HUDEP-2 (cell line): ENCODE measurements at regions not wholly inside any gene's neighbourhood (a gene's known extent, or its start where the extent isn't known, plus 50 kb on each side); places are given as distances from the start of the nearest gene placed in this dataset.
"Not testable (repeated sequence)": the region's sequence is repeated elsewhere in the genome, so short reads cannot be mapped to it uniquely, and the experiment has no call there.

Source experiments
- DNase-seq, 76 experiments: peaks; one replicate each; lab custom pipeline; 2025; ENCODE audit not compliant: unreplicated experiment in 76 of 76; lab: John Stamatoyannopoulos, UW

GRCh38 chr4:128542047-128542446 lies 254.4 kb upstream of the PGRMC2 start:
- DNase-seq, result no peak

GRCh38 chr4:128540122-128540521 lies 252.5 kb upstream of the PGRMC2 start:
- DNase-seq, result no peak

GRCh38 chr4:128538111-128538882 lies 250.7 kb upstream of the PGRMC2 start:
- no peak for DNase-seq

DNA sequence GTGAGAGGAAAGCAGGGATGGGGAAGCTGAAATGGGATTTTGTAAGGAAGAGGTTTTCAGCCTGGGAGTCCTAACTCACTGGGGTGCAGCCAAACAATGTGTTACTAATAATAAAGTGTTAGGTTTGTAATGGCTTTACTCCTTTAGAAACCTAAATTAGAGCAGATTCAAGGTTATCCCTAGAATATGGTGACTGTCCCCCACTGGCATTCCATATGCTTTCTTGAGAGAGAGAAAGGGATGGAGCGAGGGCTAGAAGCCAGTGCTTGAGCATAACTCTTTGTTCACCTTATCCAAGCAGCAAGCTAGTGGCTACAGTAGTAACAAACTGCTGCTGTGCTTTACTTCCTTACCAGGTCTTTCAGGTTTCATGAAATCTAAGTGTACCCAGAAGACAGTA lies 249.1 kb upstream of the PGRMC2 start:
- DNase-seq, result no peak

- DNase-seq, result not testable (repeated sequence)
Observed at GRCh38 chr4:128535510-128535909, 247.9 kb upstream of the PGRMC2 start.

DNA sequence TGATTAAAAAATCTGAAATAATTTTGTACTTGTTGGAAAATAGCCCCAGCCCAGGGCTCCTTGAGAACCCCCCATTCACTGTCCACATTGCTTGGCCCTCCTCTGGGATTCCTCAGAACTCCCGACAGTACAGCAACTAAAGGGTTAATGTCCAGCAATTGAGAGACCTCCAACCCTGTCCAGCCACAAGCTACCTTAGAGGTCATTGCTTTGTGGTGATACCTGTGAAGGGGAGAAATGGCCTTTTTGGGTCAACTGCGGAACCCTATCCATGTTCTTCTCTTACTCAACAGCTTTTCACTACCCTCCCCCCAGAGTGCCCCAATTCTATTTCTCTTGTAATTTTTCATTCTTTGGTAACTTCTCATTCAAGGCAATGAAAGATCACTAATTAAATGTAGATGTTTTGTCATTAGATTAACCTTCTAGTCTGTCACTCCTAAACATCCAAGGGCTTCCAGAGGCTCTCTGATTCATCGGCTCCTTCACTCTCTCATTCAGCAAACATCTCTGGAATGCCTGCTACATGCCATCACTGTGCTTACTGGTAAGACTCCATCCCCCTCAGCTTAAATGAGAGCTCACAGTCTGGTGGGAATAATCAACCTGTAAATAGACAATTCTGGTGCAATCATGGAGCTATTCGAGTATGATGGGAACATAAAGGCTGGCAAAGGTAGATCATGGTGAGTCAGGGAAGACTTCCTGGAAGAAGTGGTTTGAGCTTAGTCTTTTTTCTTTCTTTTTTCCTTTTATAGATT lies 241.4 kb upstream of the PGRMC2 start:
- DNase-seq, result no peak

DNA sequence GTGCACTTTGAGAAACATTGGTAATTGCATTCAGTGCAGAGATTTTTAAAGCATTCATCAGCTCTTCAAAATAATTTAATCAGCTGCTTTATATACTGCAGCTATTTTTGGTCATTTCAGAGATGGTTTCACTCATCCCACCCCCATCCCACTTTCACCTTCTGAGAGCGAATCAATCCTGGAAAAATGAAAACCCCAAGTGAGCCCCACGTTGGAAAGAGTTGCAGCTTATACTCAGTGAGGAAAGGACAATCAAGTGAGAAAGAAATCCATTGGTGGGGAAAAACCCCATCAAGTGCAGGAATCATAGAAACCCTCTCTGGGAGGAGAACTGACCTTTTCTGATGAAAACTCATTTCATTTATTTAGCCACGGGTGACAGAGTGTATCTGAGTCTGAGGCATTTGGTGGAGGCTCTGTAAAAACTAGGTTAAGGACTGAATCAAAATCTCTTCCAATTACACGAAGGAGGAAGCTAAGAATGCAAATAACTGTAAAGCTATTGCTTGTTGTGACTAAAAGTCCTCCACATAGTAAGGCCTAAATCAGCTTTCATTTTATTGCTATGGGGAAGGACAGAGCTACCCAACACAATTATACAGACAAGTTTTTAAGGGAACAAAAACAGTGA lies 240.4 kb upstream of the PGRMC2 start:
- DNase-seq, result no peak

- no peak for DNase-seq
Observed at GRCh38 chr4:128527351-128527750, 239.7 kb upstream of the PGRMC2 start.

GRCh38 chr4:128525992-128526630 lies 238.5 kb upstream of the PGRMC2 start:
- DNase-seq, result no peak

DNA sequence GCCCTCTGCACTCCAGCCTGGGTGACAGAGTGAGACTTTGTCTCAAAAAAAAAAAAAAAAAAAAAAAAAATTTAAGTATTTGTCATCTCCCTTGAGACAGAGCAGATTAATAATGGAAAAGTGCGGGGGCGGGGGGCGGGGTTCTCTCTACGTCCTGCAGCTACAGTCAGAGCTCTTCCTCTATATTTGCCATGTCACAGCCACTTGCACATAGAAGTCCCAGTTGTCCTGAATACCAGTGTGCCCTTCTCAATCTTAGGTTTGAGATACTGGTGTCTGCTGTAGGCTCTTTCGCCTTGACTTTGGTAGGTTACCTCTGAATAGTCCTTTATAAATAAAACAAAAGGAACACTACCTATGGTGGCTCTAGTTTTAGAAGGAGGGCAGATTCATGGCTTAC lies 237.8 kb upstream of the PGRMC2 start:
- DNase-seq, result peak in 19 of 76 experiments; percentile 4 to 54 (median 15)

DNA sequence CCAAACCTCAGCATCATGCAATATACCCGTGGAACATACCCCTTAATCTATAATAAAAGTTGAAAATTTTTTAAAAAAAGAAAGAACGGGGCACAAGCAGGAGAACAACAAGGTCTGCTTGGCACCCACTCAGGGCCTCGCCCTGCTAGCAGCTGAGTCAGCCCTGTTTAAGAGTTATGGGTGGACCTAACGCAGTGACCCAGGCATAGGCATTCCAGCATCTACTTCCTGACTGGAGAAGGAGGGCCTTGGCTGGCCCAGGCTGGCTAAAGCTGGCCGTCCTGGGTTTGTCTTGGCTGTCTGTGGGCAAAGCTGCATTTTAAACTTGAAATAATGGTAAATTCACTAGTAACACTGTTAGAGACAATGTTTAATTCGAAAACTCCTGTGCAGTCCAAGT lies 236.7 kb upstream of the PGRMC2 start:
- DNase-seq, result peak in 61 of 76 experiments; percentile 2 to 72 (median 43)

DNA sequence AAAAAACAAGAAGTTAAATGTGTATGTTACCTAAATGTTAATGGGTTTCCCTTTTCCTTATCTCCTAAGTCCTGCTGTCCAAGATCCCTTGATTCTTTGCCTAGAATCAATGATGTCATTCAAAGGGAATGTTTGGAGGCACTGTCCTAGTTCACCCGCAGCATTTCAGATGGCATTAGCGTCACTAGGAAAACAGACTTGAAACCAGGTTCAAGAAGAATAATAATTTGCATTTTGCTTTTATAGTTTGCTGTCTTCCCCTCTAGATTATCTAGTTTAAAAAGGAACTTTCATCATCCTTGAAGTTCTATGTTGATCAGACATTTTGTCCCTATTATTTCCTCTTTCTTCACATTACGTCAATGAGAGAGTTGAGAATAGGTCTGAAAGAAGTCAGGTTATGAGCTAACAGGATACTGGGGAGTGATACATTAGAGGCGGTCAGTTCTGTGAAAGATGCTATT lies 234.1 kb upstream of the PGRMC2 start:
- DNase-seq, result no peak

DNA sequence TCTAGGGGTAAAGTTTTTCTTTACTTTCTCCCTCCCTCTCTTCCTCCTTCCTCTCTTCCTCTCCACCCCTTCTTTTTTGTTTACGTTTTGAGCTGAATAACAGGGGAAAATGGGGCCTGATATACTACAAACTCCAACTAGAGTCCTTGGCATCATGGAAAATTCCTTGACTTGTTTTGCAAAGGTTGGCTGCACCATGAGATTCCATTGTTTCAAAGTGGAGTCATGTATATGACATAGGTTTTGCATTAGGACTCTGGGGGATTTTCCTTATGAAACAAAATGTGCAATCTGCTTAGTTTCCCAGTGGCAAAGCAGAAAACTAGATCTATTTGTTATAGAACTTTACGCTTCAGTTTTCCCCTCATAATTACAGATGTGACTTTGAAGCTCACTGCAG lies 233.5 kb upstream of the PGRMC2 start:
- DNase-seq, result no peak

- DNase-seq, result no peak
Observed at GRCh38 chr4:128519163-128519830, 231.7 kb upstream of the PGRMC2 start.

- peak in 72 of 76 experiments; percentile 5 to 85 (median 59) for DNase-seq
Observed at GRCh38 chr4:128517739-128518510, 230.3 kb upstream of the PGRMC2 start.

DNA sequence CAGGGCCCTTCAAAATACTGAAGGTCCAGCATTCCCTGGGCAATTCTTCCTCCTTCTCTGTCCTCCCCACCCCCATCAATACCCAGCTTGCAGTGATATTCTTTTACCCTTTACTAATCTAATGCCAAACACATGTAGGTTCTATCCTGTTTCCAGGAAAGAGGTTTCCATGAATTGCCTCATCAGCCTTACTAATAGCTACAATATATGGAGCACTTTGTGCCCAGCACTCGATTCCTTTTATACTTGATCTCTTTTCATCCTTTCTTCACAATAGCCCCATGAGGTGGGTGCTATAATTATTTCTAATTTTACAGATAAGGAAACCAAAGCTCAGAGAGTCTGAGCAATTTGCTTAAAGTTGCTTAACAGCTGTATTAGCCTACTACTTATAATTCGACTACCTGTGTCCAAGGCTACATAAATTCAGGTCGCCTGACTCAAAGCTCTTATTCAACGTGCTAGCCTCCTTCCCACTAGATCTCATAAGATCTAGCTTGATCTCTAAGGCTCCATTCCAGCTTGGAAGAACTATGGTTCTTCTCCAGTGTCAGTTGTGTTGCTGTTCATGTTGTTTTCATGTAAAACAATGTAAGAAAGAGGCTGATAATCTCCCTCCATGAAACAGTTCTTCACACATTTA lies 229.6 kb upstream of the PGRMC2 start:
- peak in 46 of 76 experiments; percentile 1 to 85 (median 32) for DNase-seq

DNA sequence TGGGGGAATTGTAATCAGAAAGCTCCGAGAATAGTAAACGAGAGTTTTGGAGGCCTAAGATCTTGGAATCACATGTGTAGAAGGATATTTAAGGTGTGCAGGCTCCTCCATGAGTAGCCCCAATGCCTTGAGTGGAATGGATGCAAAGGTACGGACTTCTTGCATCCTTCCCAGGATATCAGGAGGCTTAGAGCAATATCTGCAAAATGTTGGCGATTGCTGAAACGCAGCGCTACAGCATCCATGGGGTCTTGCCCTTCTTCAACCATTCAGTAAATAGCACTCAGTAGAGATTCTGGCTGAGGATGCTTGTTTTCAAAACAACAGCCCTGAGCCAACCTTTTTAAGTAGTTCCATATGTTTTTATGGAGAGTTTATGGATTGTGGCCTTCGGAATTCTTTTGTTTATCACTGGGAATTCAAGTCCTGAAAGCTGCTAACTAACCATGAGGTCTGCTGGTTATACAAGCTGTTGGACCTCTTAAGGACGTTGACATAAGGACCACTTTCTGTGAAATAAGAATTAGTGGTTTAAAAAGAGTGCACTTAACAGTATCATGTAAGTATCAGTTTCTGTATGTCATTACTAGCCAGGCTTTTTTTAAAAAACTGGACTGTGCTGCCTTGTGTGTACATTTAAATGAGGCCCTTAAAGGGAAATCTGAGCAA lies 228.8 kb upstream of the PGRMC2 start:
- DNase-seq, result no peak

DNA sequence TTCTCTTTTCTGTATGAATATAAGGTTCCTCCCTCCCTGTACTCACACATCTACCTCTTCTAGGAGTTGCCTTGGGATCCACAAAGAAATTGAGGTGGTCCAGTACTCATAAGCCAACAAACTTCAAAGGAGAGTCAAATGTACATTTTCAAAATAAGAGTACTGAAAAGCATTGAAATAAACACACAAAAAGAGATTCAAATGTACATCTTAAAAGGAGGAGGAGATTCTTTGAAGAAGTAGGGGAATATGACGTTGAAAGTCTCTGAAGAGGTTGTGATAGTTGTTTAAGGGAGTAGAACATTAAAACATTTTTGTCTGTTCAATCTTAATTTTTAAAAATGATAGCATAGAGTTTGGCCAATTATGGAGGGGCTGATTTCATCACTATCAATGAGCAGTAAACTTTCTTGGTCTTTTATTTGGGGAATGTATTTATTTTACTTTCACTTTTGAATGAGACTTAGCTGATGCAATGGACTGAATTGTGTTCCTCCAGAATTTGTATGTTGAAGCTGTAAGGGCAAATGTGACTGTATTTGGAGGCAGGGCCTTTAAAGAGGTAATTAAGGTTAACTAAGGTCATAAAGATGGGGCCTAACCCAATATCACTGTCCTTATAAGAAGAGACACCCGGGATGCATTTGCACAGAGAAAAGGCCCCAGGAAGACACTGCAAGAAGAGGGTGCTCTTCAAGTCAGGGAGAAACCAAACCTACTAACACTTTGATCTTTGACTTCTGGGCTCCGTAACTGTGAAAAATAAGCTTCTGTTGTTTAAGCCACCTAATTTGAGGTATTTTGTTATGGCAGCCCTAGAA lies 226.3 kb upstream of the PGRMC2 start:
- no peak for DNase-seq
